ENCODE measurements at regions not wholly inside any gene's neighbourhood (a gene's known extent, or its start where the extent isn't known, plus 50 kb on each side); places are given as distances from the start of the nearest gene placed in this dataset.

DNA sequence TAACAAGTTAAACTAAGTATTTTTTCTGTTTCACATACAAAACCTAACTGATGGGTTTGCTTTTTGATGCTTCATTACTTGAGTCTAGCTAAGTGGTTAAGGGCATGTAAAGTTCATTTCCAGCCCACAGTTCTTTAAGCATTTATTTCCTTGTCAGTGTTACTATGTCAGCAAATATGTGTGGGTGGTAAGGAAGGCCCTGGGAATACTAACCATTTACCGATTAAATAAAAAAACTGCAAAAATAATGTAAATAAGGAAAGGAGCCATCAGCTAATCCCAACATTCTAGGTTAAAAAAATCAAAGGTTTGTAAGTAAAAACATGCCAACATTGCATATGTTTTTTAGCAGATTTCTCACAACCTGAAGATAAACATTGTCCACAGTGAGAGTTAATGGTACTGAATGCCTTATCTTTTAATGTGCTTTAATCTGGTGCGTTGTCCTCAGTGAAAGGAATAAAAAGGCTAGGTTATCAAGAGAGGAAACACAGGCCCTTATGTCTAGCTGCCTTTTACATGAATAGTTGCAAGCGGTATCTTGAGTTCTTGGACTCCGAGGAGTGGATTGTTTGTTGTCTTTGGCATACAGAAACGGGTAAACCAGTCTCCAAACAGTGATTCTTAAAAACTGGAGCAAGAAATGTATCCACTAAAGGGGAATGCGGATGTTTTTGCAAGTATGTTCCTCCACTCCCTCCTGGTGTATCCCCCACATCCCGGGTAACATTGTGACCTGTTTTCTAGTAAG, 949.6 kb upstream of the SLC10A2 start:
- H3K4me1 ChIP-seq = no peaks in the 10 kb centered on the region
- no peak for DNase-seq (ENCODE audit: low spot score in 2 of 2)
- H3K9me3 ChIP-seq = no peaks in the 10 kb centered on the region
- no peaks in the 10 kb centered on the region for H3K36me3 ChIP-seq
- TF ChIP-seq POLR2A (IDR thresholded peaks at IDR 0.05) (no peak), POLR2AphosphoS5 (IDR thresholded peaks at IDR 0.05) (no peak)
- TF ChIP-seq, protein P1, sequence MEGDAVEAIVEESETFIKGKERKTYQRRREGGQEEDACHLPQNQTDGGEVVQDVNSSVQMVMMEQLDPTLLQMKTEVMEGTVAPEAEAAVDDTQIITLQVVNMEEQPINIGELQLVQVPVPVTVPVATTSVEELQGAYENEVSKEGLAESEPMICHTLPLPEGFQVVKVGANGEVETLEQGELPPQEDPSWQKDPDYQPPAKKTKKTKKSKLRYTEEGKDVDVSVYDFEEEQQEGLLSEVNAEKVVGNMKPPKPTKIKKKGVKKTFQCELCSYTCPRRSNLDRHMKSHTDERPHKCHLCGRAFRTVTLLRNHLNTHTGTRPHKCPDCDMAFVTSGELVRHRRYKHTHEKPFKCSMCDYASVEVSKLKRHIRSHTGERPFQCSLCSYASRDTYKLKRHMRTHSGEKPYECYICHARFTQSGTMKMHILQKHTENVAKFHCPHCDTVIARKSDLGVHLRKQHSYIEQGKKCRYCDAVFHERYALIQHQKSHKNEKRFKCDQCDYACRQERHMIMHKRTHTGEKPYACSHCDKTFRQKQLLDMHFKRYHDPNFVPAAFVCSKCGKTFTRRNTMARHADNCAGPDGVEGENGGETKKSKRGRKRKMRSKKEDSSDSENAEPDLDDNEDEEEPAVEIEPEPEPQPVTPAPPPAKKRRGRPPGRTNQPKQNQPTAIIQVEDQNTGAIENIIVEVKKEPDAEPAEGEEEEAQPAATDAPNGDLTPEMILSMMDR (IDR thresholded peaks at IDR 0.05) = no peak
- H3K4me3 ChIP-seq = no peak overlapping the region
- H3K27me3 ChIP-seq = no peaks in the 10 kb centered on the region
- peak overlapping the region in 1 of 2 donors; percentile 72 for H3K27ac ChIP-seq
- intact Hi-C loops (cut with DNase I; ENCODE audit: low total_unique reads) = no loop called here

DNA sequence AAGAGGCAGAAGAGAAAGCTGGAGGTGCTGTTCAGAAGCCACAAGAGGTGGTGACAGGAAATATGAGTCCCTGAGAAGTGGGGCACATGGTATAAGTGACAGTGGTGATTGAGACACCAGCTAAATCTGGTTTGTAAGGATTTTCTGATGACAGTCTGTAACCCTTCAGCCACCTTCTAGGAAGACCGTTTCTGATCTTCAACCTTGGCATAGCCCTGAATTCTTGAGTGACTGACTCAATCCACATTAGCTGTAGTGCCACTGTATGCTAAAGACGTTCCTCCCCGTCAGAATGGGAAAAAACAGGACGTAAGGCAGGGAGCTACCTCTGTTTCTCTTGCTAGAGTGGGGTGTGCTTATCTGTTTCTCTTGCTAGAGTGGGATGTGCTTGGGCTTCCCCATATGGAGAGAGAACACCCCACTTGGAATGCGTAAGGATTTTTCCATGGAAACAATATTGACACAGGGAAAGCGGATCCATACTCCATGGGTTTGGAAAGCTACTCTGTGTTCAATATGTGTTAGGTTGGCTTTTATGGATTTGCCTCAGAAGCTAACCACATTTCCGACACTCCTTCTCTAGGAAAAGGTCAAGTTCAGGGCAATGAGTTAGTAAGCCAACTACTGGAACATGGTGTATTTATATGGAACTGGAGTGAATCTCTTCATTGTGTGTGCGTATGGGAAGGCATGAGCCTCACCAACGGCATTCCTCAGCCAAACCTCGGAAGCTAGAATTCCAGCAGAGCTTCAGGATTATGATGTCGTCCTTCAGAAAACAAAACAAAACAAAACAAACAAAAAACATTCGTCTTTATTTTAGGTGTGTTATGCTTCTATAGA, 948.8 kb upstream of the SLC10A2 start:
- Histone ChIP-seq H3K4me1 (no peaks in the 10 kb centered on the region), H3K4me3 (no peak overlapping the region), H3K36me3 (no peaks in the 10 kb centered on the region), H3K27ac (peak overlapping the region; percentile 57 to 72), H3K27me3 (no peaks in the 10 kb centered on the region), H3K9me3 (no peaks in the 10 kb centered on the region)
- intact Hi-C loops (cut with DNase I; ENCODE audit: low total_unique reads) = no loop called here
- DNase-seq (ENCODE audit: low spot score in 2 of 2) = no peak
- TF ChIP-seq POLR2A (IDR thresholded peaks at IDR 0.05) (no peak), POLR2AphosphoS5 (IDR thresholded peaks at IDR 0.05) (no peak)
- TF ChIP-seq, protein P1 (IDR thresholded peaks at IDR 0.05) = no peak

DNA sequence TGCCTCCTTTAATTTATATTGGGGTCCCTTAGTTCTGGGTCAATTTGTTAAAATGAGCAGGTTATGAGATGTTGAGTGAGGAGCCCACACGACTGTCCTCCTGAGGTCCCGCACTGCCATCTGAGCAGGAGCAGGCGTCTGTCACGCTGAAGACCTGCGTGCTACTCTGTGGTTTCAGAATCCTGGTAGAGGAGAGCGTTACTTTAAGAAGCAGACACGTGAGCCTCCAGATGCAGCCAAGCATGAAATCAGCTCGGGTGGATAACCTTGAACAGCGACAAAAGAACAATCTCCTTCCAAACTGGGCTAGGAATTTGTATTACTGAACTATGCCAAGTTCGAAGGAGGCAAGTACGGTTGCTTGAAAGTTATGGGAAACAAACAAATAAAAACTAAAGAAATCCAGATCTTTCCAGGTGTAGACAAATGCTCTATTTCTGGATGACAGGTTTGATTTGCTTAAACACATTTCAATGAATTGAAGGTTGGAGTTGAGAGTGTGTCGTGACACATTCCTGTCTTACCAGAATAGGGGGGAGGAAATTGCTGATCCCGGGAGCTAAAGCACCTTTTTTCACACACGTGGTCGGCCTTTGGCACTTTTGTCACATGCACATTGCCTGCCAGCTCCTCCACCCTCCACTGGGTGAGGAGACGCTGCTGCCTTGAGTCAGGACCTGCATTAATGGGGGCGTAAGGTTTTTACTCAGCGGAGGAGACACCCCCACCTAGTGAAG, 945.5 kb upstream of the SLC10A2 start:
- TF ChIP-seq POLR2AphosphoS5 (IDR thresholded peaks at IDR 0.05) = no peak
- TF ChIP-seq, protein P1 (IDR thresholded peaks at IDR 0.05) = no peak
- no peak for TF ChIP-seq POLR2A (IDR thresholded peaks at IDR 0.05)
- H3K4me1 ChIP-seq = no peaks in the 10 kb centered on the region
- no peaks in the 10 kb centered on the region for H3K27me3 ChIP-seq
- intact Hi-C loops (cut with DNase I; ENCODE audit: low total_unique reads) = no loop called here
- DNase-seq (ENCODE audit: low spot score in 2 of 2) = no peak
- H3K27ac ChIP-seq = no peak overlapping the region
- no peak overlapping the region for H3K4me3 ChIP-seq
- no peaks in the 10 kb centered on the region for H3K36me3 ChIP-seq
- no peaks in the 10 kb centered on the region for H3K9me3 ChIP-seq

DNA sequence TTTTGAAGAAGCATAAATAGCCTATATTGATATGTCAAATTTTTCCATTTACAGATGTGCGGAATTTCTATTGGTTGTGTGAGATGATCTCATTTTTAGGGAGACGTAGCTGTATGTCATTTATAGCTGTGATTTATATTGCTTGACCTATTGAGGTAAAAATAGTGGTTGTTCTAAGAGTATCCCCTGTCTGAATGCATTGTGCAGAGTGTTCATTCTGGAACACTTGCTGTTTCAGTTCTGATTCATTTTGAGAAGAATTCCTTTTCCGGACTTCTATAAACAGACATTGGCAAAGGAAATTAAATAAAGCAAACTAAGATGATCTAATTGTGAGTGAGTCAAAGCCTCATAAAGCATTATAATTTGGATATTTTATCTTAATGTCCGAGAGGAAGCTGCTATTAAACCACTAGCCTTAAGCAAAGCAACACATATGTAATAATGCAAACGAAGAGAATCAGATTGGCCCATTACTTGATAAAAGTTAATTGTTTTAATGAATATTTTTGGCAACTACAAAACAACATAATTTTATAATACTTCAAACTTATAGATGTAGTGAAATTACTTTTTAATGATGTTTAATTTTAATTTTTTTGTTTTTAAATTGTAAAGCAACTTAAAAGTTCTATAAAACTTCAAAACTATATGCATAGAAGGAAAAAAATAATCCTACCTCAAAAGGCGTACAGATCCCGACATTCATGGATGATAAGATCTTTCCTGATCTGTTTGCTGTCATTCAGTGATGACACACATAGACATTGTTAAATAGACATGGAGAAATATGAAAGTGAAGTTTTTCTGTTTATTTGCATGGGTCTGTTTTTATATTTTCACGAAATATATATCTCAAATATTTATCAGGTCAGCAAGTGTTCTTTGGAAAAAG, 942.6 kb upstream of the SLC10A2 start:
- H3K27me3 ChIP-seq = no peaks in the 10 kb centered on the region
- TF ChIP-seq, protein P1 (IDR thresholded peaks at IDR 0.05) = no peak
- no peak for TF ChIP-seq POLR2A (IDR thresholded peaks at IDR 0.05)
- no peaks in the 10 kb centered on the region for H3K9me3 ChIP-seq
- no peak overlapping the region for H3K4me3 ChIP-seq
- no peaks in the 10 kb centered on the region for H3K4me1 ChIP-seq
- DNase-seq (ENCODE audit: low spot score in 2 of 2) = no peak
- no peaks in the 10 kb centered on the region for H3K36me3 ChIP-seq
- intact Hi-C loops (cut with DNase I; ENCODE audit: low total_unique reads) = no loop called here
- H3K27ac ChIP-seq = no peak overlapping the region

All from breast epithelium (tissue), 4 donors.